OCI-LY3 (cell line): ENCODE measurements at regions not wholly inside any gene's neighbourhood (a gene's known extent, or its start where the extent isn't known, plus 50 kb on each side); places are given as distances from the start of the nearest gene placed in this dataset.

Experiments
- EZH2phosphoT487 ChIP-seq: fragments of 200-600 bp; shearing (Covaris generic); IDR thresholded peaks from 2 replicates; pipeline ENCODE4 v1.6.1; 2018; ENCODE audit warnings: antibody characterized with exemption, mixed run types, low read depth
- TF ChIP-seq, protein P1 (sequence below): fragments of 200-600, 300-600 bp; sonication (generic); IDR thresholded peaks from 2 replicates; pipeline ENCODE4 v1.5.1; 2014; ENCODE audit warnings: antibody characterized with exemption, low read length, low read depth

DNA sequence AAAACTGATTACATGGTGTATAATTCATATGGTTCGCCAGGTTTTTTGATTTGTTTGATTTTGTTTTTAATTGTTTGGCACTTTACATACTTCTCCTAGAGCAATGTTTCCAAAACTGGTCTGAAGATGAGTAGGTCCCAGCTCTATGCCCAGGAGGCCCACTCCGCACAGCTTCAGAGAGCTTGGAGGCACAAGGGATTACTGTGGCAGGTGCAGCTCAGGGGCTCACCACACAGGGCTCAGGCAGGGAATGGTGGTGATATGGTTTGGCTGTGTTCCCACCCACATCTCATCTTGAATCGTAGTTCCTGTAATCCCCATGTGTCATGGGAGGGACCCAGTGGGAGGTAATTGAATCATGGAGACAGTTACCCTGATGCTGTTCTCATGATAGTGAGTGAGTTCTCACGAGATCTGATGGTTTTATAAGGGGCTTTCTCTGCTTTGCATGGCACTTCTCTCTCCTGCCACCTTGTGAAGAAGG, 296.6 kb downstream of the MED10 start:
- TF ChIP-seq, protein P1, sequence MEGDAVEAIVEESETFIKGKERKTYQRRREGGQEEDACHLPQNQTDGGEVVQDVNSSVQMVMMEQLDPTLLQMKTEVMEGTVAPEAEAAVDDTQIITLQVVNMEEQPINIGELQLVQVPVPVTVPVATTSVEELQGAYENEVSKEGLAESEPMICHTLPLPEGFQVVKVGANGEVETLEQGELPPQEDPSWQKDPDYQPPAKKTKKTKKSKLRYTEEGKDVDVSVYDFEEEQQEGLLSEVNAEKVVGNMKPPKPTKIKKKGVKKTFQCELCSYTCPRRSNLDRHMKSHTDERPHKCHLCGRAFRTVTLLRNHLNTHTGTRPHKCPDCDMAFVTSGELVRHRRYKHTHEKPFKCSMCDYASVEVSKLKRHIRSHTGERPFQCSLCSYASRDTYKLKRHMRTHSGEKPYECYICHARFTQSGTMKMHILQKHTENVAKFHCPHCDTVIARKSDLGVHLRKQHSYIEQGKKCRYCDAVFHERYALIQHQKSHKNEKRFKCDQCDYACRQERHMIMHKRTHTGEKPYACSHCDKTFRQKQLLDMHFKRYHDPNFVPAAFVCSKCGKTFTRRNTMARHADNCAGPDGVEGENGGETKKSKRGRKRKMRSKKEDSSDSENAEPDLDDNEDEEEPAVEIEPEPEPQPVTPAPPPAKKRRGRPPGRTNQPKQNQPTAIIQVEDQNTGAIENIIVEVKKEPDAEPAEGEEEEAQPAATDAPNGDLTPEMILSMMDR, result no peak
- TF ChIP-seq EZH2phosphoT487, result no peak
